Pancreas (tissue), 10 donors: ENCODE measurements at regions not wholly inside any gene's neighbourhood (a gene's known extent, or its start where the extent isn't known, plus 50 kb on each side); places are given as distances from the start of the nearest gene placed in this dataset.

Experiments used
- ATAC-seq, 4 donors: fragments of 200-7000 bp; cut with Tn5 transposase; one replicate each; pipeline versions ENCODE4 v1.8.0 to v1.9.1; 2020; ENCODE audit warnings: mild to moderate bottlenecking in 4 of 4, moderate library complexity in 4 of 4
- DNase-seq, 6 donors: peaks; one replicate each; pipeline ENCODE4 v3.0.0-alpha.2; 2020
- FAIRE-seq: peaks from 2 replicates; lab custom pipeline; 2012; peaks lifted over from hg19 to GRCh38; lab: Jason Lieb, UNC
- H3K27ac ChIP-seq, 4 donors: fragments of 200-600 bp; sonication (generic); 1 replicate in 3 of 4; 2 replicates in 1 of 4; pipeline versions ENCODE4 v1.5.0 to v1.8.0; 2020
- H3K27me3 ChIP-seq, 4 donors: fragments of 200-600 bp; one replicate each; pipeline ENCODE4 v1.8.0; 2021
- H3K36me3 ChIP-seq, 3 donors: fragments of 200-600 bp; sonication (generic) in 1 of 3; one replicate each; pipeline versions ENCODE4 v1.5.0 to v1.8.0; 2020 to 2021
- H3K4me1 ChIP-seq, 3 donors: fragments of 200-600 bp; one replicate each; pipeline ENCODE4 v1.8.0; 2021
- H3K4me3 ChIP-seq, 4 donors: fragments of 200-600 bp; sonication (generic) in 2 of 4; one replicate each; pipeline versions ENCODE4 v1.5.0 to v1.8.0; 2020 to 2021
- H3K9me3 ChIP-seq, 4 donors: fragments of 200-600 bp; one replicate each; pipeline ENCODE4 v1.8.0; 2021
- WGBS, 2 donors: extraction: QIAGEN DNeasy Blood & Tissue Kit; methylation state at CpG; one replicate each; pipeline ENCODE4 v1.1.7; 2013; 5-methylcytosine and 5-hydroxymethylcytosine counted together
- intact Hi-C, 3 donors: fragments of 100-400 bp; cut with DNase I; formaldehyde crosslinking; loops; one replicate each; pipeline versions ENCODE4 v1.11.1 to v1.14.2; 2022
- TF ChIP-seq, protein P1 (sequence below), 4 donors: fragments of 200-600 bp; sonication (generic) in 3 of 4; IDR thresholded peaks; one replicate each; pipeline versions ENCODE4 v1.5.0 to v1.8.0; 2021; ENCODE audit warnings: antibody characterized with exemption in 4 of 4
- donor health status: healthy with polysubstance abuse.
- donor health status: DM: no; HTN: no; CAD: no; lungs with moderate emphysema.
- donor health status: DM: no; HTN: no; CAD: no.
- donor health status: control.
- donor health status: control.
- donor health status: Bipolar disorder and iron deficiency.
- donor health status: DM: yes; HTN: yes; CAD: no.
- donor health status: DM: no; HTN: no; CAD: no.
- donor health status: DM: no; HTN: no; CAD: no.
- donor health status: DM: yes; HTN: yes; CAD: no.

DNA sequence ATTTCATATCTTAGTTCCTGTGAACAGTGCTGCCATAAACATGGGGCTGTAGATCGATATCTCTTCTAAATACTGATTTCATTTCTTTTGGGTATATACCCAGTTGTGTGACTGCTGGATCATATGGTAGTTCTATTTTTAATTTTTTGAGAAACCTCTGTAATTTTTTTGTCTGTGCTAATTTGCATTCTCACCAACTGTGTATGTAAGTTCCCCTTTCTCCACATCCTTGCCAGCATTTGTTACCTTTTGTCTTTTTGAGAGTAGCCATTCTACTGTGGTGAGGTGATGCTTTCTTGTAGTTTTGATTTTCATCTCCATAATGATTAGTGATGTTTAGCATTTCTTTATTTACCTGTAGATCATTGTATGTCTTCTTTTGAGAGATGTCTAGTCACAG lies 2086.5 kb upstream of the TENM3 start:
- Histone ChIP-seq H3K9me3 (no peaks in the 10 kb centered on the region), H3K36me3 (no peaks in the 10 kb centered on the region), H3K4me3 (no peak overlapping the region), H3K27ac (no peak overlapping the region), H3K27me3 (no peaks in the 10 kb centered on the region), H3K4me1 (no peaks in the 10 kb centered on the region)
- TF ChIP-seq, protein P1, sequence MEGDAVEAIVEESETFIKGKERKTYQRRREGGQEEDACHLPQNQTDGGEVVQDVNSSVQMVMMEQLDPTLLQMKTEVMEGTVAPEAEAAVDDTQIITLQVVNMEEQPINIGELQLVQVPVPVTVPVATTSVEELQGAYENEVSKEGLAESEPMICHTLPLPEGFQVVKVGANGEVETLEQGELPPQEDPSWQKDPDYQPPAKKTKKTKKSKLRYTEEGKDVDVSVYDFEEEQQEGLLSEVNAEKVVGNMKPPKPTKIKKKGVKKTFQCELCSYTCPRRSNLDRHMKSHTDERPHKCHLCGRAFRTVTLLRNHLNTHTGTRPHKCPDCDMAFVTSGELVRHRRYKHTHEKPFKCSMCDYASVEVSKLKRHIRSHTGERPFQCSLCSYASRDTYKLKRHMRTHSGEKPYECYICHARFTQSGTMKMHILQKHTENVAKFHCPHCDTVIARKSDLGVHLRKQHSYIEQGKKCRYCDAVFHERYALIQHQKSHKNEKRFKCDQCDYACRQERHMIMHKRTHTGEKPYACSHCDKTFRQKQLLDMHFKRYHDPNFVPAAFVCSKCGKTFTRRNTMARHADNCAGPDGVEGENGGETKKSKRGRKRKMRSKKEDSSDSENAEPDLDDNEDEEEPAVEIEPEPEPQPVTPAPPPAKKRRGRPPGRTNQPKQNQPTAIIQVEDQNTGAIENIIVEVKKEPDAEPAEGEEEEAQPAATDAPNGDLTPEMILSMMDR (IDR thresholded peaks at IDR 0.05): no peak
- WGBS, 2 donors: 95 to 96% methylated on average over 1 of the region's 1 CpG
- no peak for ATAC-seq
- intact Hi-C loops: no loop called here
- no peak for DNase-seq
- no peak for FAIRE-seq

- TF ChIP-seq, protein P1 (IDR thresholded peaks at IDR 0.05): no peak
- DNase-seq: no peak
- intact Hi-C loops: no loop called here
- H3K9me3 ChIP-seq: peaks cover 0 to 3% (median 0%) of the 10 kb centered on the region in 4 donors
- no peak overlapping the region for H3K4me3 ChIP-seq
- H3K36me3 ChIP-seq: no peaks in the 10 kb centered on the region
- ATAC-seq: no peak
- no peaks in the 10 kb centered on the region for H3K4me1 ChIP-seq
- no peak overlapping the region for H3K27ac ChIP-seq
- WGBS, 2 donors: 26 to 29% methylated on average over 8 of the region's 8 CpGs
- FAIRE-seq: no peak
- no peaks in the 10 kb centered on the region for H3K27me3 ChIP-seq
These were observed 2082.8 kb upstream of the TENM3 start for GRCh38 chr4:180160195-180160983.

DNA sequence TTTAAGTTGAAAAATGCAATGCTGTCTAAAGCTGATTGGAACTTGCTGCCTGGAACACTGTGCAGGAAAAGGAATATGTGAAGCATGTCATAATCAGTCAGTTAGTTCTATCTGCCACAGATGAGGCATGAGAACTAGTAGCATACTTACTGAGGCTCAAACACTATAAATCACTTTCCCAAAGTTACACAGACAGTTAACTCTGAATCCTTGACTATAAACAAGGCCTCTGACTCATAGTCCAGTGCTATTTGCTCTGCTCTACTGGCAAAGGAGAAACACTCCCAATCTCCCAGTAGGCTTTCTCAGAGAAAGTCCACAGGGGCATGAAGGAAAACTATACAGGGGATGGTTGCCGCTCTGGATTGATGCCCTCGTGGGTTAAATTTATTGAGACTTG lies 2078.4 kb upstream of the TENM3 start:
- TF ChIP-seq, protein P1 (IDR thresholded peaks at IDR 0.05): no peak
- ATAC-seq (no peak), DNase-seq (no peak), FAIRE-seq (no peak)
- intact Hi-C loops: no loop called here
- Histone ChIP-seq H3K27ac (no peak overlapping the region), H3K9me3 (peaks cover 0 to 3% (median 0%) of the 10 kb centered on the region in 4 donors), H3K36me3 (no peaks in the 10 kb centered on the region), H3K4me1 (no peaks in the 10 kb centered on the region), H3K27me3 (no peaks in the 10 kb centered on the region), H3K4me3 (no peak overlapping the region)
- whole genome bisulfite sequencing, 2 donors: 79 to 86% methylated on average over 2 of the region's 2 CpGs

DNA sequence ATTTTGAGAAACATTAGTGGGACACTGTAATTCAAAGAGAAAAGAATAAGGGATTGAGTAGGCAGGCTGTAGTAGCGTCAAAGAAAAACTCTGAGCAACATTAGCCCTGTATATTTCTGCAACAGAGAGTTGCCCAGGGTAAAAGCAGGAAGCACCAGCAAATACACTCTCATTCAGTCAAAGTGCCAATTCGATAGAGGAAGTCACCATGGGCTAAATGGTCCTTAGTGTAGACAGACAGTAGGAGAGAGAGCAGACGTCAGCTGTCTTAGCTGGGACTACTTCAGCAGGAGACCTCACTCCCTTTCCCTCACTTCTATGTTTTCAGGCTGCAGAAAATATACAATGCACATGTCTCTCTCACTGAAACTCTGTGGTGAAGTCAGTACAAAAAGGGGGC lies 2073.8 kb upstream of the TENM3 start:
- FAIRE-seq (no peak), ATAC-seq (no peak), DNase-seq (no peak)
- Histone ChIP-seq H3K36me3 (no peaks in the 10 kb centered on the region), H3K27ac (no peak overlapping the region), H3K4me3 (no peak overlapping the region), H3K4me1 (no peaks in the 10 kb centered on the region), H3K27me3 (no peaks in the 10 kb centered on the region), H3K9me3 (no peaks in the 10 kb centered on the region)
- intact Hi-C loops: no loop called here
- 62 to 69% methylated on average over 3 of the region's 3 CpGs for WGBS, 2 donors
- TF ChIP-seq, protein P1 (IDR thresholded peaks at IDR 0.05): no peak

GRCh38 chr4:180169966-180170365 lies 2073.2 kb upstream of the TENM3 start:
- WGBS, 2 donors: 30 to 66% methylated on average over 1 of the region's 1 CpG
- no peak for FAIRE-seq
- Histone ChIP-seq H3K27ac (no peak overlapping the region), H3K4me3 (no peak overlapping the region), H3K4me1 (no peaks in the 10 kb centered on the region), H3K27me3 (no peaks in the 10 kb centered on the region), H3K36me3 (no peaks in the 10 kb centered on the region), H3K9me3 (no peaks in the 10 kb centered on the region)
- no peak for ATAC-seq
- no peak for DNase-seq
- TF ChIP-seq, protein P1 (IDR thresholded peaks at IDR 0.05): no peak
- intact Hi-C loops: no loop called here
